Dermis blood vessel endothelial cell (primary cell): ENCODE measurements at regions not wholly inside any gene's neighbourhood (a gene's known extent, or its start where the extent isn't known, plus 50 kb on each side); places are given as distances from the start of the nearest gene placed in this dataset.
"Not testable (repeated sequence)": the region's sequence is repeated elsewhere in the genome, so short reads cannot be mapped to it uniquely, and the experiment has no call there.

Experiments used
- DNase-seq: peaks from one replicate; pipeline ENCODE4 v3.0.0; 2010

DNA sequence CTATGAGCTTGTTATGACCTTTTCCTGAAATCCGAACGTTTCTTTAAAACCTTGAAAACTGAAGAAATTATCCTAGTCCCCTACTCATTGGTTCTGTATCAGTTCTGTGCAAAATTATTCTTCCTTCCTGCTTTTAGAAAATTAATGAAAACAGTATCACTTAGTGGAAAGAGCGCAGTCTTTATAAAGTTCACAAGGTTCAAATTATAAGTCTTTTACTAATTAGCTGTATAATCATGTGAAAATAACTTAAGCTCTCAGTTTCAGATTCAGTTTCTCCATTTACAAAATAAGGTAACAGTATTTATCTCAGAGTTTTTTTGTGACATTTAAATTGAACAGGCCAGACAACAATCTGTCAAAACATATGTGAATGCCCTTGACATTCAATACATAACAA lies 306.1 kb downstream of the ADAMTS20 start:
- no peak for DNase-seq

DNA sequence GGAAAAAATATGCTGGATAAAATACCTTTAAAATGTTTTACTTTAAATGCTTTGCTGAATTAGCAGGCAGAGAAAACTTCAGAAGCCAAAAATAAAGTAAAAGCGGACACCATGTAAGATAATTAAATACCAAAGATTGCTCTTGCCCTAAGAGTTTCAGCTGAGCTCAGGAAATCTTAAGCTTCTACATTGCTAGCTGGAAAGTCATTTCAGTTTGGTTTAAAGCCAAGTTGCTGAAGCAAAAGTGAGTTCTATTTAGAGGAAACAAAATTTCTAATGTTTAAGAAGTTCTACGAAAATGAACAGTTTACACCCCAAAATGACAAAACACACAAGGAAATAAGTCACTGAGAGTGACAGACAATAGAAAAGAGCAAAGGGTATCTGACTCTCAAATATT lies 310.0 kb downstream of the ADAMTS20 start:
- DNase-seq: peak; percentile 4

DNA sequence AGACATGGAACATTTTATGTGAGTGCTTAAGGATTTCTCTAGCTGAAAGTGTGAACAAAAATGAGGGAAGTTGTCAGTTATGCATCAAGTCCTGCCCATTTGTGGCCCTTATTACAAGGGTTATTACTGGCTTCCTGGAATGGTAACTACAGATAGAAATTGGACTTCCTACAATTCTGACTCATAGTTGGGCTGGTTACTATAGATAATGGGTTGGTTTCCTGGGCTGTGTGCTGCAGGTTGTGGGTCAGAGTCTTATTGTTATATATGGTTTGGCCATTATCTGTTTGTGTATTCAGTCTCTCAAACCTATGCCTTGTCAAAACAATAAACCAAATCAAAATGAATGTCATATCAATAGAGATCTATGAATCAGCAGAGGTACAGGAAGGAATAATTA lies 313.7 kb downstream of the ADAMTS20 start:
- DNase-seq: peak; percentile 83

DNA sequence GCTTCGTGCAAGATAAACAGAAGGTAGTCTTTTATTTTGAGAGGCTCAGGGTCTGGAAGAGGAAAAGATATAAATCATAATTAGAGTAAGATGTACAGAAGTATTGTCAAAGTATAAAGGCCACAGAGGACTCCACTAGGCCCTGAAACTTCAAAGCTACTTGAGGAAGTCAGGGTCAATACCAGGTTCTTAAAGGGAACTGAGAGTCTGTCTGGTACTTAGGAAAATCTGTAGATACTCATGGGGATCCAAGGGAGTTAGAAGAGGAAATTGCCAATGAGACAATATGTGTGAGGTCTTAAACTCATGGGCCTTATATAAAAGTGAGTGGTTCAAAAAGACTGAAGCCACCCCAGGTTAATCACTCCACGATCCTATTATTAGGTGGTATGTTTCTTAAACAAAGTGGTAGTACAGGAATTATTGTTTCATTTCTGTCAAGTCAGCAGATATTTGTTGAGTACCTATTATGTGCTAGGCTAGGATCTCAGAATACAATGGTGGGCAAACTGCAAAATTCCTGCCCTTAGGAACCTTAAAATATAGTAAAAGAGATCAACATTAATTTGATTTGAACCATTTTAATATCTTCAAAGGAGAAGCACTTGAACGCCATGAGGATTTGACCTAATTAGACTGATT lies 314.6 kb downstream of the ADAMTS20 start:
- DNase-seq: no peak

DNA sequence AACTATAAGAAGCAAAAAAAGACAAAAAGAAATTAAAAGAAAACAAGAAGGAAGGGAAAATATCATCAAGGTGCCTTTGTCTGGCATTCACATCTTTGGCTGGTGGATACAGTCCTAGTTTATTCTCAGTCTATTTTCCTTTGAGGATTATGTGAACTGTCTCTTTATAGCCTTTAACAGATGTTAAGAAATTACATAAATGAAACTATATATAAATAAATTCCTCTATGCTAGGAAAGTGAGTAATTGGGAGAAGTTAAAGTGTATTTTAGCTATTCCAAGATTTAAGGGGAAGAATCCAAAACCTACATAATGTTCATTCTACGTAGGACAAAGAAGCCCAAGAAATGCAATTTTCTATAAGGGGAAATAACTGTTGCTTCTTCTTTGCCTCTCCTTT lies 316.3 kb downstream of the ADAMTS20 start:
- no peak for DNase-seq

DNA sequence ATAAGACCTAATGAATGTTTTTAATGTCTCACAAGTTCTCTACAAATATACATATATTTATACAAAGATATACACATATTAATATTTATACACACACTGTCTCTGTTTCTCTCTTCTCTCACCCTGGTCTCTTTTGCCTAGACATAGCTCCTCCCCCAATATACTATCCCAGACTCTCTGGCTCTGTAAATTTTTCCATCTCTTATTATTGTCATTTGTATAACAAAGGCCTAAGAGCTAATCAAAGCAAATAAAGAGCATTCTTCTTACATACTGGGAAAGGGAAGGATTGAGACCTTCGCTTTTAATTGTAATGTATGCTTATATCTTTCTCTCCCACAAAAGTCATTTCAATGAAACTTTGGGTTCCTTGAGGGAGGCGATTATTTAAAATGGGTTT lies 318.1 kb downstream of the ADAMTS20 start:
- no peak for DNase-seq

DNA sequence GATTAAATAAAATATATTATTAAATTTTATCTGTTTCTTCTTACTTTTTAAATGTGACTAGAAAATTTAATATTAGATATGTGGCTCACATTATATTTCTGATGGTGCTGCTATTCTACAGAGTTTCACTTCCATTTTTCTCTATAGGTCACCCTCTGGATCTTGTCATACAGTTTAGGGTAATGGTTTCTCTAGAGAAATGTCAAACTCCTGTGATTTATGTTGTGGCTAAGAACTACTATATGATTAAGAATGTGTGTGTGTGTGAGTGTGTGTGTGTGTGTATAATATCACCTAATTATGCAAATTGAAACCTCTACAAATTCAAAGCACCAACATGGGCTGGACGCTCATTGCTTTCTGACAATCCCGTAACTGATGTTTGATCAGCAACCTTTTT lies 325.9 kb downstream of the ADAMTS20 start:
- no peak for DNase-seq

DNA sequence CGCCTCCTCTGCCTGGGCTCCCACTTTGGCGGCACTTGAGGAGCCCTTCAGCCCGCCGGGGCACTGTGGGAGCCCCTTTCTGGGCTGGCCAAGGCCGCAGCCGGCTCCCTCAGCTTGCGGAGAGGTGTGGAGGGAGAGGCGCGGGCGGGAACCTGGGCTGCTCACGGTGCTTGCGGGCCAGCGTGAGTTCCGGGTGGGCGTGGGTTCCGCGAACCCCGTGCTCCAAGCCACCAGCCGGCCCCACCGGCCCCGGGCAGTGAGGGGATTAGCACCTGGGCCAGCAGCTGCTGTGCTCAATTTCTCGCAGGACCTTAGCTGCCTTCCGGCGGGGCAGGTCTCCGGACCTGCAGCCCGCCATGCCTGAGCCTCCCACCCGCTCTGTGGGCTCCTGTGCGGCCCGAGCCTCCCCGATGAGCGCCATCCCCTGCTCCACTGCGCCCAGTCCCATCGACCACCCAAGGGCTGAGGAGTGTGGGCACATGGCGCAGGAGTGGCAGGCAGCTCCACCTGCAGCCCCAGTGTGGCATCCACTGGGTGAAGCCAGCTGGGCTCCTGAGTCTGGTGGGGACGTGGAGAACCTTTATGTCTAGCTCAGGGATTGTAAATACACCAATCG lies 327.7 kb downstream of the ADAMTS20 start:
- not testable (repeated sequence) for DNase-seq

DNA sequence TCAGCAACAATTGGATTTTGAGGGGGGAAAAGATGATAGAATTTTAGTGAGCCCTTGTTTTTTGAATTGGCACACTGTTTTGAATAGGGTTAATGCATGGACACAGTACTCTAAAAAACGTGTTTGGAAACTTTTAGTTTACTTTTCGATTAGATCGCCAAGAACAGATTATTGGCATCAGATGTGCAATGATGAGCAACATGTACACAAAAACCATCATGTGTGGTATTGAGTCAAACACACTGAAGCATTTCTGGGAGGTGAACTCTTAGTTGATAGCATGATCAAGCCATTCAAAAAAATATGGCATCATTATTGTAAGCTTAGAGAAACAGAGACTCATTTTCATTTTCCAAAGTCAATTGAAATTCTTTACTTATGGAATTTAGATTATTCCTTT lies 329.2 kb downstream of the ADAMTS20 start:
- DNase-seq: no peak

DNA sequence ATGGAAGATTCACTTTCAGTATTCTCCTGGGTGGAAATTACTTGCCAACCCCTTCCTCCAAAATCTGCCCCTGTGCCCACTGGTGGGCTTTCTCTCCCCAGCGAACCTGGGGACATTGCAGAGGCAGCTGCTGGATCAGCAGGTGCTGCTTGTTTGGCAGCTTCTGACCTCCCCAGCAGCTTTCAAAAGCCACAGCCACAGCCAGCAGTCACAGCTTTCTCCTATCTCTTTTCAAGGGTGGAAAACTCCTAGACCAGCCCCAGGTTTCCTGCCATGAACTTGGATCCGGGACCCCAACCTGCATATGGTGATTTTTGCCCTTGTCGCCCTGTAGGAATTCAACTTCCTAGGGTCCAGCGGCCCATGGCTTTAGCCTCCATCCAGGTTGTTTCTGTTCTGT lies 330.8 kb downstream of the ADAMTS20 start:
- DNase-seq: no peak

DNA sequence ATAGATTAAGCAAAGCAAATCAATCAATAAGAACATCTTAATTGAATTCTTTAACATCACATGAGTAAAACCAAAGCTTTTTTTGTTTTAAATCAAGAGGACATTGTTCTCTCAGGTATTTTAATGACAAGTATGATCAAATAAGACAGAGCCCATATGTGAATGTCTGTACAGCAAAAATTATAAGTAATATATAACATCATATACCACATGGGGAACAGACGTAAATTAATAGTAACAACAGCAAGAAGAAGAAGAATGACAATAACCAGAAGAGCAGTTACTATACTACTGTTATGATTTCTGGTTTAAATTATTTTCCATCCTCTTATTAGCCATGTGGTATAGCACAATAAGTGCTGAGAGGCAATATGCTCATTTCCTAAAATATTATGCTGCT lies 335.5 kb downstream of the ADAMTS20 start:
- DNase-seq: no peak

DNA sequence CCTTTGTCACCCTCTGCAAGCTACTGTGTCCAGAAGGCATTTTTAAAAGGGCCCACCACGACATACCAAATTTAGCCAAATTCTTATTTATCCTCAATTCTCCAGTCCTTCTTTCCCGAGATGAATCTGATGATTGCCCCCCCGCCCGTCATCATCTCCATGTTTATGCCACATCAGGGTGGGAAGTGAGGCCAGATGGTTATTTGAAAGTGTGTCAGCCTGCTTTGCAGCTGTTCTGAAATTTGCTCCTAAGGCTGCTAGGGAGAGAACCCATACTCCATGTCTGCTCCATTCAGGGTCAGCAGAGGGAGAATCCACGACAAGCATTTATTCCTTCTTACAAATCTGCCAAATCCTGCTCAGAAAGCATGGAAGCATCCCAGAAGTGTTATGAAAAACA lies 337.8 kb downstream of the ADAMTS20 start:
- DNase-seq: no peak

DNA sequence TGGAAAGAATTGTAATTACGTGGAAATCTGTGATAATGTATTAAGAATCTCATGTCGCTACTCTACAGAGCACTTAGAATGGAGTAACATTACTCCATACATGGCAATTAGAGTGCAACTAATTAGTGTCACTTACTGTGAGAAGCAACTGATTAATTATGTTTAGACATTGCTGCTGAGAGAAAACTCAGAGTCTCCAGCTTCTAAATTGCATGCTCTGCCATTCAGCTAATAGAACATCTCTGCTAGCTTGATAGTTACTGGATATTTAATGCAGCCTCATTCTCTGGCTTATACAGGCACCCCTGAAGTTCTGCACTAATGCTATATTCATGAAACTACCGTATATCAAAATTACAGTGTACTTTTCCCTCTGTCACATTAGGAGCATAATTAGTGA lies 338.4 kb downstream of the ADAMTS20 start:
- DNase-seq: no peak

DNA sequence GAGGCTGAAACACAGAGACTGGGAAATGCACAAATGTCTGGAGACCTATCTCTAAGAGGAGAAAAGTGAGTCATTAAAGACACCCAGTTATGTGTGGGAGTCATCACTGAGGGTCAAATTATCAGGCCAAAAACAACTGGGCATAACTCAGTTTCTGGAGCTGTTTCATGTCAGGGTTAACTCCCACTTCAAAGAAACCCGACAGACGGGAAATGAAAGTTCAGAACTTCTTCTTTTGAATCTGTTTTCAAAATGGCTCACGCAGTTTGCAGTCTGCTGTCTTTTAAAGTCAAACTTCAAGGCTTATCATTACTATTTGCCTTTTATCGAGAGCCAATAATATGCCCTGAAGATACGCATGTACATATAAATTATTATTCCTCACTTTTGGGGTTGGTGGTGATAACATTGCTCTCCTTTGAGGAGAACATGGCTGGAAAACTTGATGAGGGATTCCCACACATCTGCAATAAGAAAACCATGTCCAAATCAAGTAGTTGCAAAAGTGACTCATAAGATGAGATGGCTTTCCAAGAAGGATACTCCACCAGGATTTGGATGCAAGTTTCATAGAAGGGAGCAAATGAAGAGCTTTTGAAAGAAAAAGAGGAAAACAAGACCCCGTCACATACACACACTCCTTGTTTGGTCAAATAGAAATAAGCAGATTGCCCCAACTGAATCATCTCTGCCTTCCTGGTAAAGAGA lies 341.4 kb downstream of the ADAMTS20 start:
- peak; percentile 1 for DNase-seq

DNA sequence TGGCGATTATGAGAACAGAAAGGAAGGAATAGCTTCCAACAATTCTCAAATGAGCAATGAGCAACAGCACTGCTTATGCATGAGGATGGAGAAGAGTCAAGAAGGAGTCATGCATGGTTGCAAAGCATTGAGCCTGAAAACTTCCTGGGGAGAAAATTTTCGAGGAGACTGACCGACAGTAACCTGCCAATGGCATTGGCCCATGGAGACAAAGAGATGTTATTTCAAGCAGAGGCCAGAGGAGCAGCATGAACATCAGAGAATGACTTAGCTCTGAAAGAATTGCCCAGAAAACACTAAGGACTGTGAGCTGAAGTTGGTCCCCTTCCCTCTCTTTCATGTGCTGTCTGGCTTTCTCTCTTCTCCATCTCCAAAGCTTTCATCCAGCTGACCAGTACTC lies 343.4 kb downstream of the ADAMTS20 start:
- DNase-seq: no peak

DNA sequence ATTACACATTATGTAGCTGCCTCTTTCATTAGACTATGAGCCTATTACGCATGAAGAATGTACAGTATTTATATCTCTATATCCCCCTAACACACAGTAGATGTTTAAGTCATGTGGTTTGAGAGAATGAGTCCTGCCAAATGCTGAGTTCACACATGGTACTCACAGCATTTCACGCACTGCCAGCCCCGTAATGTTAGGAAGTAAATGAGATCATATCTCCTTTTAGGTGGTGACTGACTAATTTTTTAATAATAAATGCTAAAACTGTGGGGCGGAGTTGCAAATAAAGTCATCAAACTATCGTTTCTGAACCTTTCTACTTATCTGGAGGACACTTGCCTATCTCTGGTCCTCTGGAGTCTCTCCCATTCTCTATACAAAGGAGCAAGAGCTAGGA lies 343.8 kb downstream of the ADAMTS20 start:
- no peak for DNase-seq

DNA sequence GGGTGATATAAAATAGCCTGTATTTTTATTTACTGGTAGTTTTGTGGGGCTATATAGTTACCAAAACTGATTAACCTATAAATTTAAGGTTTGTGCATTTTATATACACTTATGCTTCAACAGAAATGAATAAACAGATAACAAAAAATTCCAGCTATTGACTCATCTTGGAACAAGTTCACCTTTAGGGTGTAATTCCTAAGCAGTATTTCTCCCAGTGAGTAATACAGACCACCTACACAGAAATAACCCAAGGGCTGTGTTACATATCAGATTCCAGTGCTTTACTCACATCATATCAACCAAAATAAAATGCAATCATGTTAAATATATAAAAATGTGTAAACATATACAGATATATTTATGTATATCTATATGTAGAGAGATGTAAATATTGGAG lies 345.6 kb downstream of the ADAMTS20 start:
- no peak for DNase-seq

DNA sequence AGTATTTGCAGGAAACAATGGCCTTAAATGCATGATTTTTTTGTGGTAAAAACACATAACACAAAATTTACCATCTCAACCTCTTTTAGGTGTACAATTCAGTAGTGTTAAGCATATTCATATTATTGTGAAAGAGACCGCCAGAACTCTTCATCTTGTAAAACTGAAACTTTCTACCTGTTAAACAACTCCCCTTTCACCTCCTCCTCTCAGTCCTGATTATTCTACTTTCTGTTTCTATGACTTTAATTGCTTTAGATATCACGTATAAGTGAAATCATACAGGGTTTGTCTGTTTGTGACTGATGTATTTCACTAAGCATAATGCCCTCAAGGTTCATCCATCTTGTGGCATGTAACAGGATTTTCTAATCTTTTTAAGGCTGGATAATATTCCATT lies 353.4 kb downstream of the ADAMTS20 start:
- no peak for DNase-seq

DNA sequence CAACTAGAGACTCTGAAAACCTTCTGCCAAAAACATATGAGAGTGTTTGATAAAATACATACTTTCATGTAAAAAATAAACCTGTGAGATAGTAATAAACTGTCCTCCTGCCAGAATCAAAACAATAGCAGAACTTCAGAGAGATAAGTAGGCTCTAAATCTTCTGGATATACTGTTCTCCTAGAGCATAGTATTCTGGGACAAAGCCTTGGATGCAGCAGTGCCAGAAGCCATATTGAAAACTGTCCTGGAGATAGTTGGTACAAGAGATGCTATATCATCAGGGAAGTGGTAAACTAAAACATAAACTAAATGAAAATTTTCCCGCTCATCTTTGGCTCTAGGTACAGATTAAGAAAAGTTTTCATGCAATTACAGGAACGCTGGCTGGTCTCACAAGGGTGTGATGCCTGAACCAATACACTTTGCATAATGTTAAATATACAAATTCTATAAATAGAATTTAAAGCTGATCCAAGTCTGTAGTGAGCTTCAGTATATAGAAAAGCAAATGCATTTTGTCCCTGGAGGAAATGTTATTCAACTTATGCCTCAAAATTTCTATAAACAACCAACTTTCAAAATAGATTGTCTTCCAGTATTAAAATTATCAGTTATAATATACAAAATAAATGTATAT lies 355.6 kb downstream of the ADAMTS20 start:
- no peak for DNase-seq

DNA sequence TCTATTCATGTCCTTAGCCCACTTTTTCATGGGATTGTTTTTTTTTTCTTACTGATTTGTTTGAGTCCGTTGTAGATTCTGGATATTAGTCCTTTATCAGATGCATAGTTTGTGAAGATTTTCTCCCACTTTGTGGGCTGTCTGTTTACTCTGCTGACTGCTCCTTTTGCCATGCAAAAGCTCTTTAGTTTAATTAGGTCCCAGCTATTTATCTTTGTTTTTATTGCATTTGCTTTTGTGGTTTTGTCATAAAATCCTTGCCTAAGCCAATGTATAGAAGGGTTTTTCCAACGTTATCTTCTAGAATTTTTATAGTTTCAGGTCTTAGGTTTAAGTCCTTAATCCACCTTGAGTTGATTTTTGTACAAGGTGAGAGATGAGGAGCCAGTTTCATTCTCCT lies 358.9 kb downstream of the ADAMTS20 start:
- not testable (repeated sequence) for DNase-seq

DNA sequence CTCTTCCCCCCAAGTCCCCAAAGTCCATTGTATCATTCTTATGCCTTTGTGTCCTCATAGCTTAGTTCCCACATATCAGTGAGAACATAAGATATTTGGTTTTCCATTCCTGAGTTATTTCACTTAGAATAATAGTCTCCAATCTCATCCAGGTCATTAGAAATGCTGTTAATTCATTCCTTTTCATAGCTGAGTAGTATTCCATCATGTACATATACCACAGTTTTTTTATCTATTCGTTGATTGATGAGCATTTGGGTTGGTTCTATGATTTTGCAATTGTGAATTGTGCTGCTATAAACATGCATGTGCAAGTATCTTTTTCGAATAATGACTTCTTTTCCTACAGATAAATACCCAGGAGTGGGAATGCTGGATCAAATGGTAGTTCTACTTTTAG lies 359.6 kb downstream of the ADAMTS20 start:
- DNase-seq: not testable (repeated sequence)

DNA sequence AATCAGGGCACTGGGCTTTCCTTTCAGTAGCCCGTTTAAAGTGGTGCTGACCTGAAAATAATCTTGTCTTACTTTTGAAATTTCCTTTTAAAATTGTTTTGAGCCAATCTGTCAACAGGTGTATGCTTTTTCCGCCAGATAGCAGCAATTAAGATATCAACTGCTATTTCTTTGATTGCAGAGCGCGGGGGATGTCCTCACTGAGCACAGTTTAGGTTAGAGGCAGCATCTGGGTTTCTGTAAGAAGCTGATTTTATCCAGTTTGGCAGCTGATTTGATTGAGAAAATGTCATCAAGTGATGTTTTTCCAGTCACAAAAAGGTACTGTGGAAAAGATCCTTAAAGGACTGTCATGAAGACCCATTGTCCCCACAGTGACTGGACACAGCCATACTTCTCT lies 371.8 kb downstream of the ADAMTS20 start:
- no peak for DNase-seq

DNA sequence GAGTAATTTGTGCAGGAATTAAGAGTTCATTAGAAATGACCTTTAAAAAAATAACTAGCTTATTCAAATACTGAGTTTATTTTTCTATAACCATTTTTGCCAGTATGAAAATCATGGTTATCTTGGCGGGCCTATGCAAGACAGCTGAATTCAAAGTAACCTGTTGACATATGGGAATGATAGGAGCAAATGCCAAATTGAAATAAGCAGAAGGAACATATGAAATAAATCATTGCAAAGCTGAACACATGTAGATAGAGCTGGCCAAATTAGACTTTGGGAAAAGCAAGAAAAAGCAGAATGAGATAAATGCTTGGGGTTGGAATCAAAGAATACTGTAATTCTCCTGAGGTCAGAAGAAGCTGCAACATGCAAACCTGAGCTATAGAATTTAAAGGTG lies 372.5 kb downstream of the ADAMTS20 start:
- no peak for DNase-seq

DNA sequence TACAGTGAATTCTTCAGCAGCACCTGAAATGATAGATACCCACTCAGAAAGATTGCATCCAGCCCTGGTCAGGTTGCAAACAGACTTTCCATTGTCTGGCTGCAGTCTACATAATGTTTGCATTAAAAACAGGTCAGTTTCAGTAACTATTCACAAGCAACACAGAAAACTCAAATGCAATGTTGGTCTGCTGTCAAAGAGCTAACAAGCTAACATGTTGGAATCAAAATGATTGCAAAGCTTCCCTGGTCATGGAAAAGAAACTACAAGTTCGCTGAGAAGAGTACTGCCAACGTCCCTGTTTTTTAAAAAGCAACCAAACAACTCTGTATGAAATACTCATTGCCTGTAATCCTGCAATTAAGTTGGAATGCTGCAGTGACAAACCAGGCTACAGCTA lies 374.7 kb downstream of the ADAMTS20 start:
- DNase-seq: no peak
